ENCODE measurements at regions not wholly inside any gene's neighbourhood (a gene's known extent, or its start where the extent isn't known, plus 50 kb on each side); places are given as distances from the start of the nearest gene placed in this dataset.
A peak's percentile ranks its signal among the peaks of the same experiment; 100 is the strongest.

GRCh38 chr3:161863775-161864174, 367.2 kb downstream of the OTOL1 start:
- Mint-ChIP-seq H3K27ac (no peak overlapping the region), H3K36me3 (no peaks in the 10 kb centered on the region), H3K9me3 (peaks cover 6% of the 10 kb centered on the region), H3K4me1 (no peaks in the 10 kb centered on the region), H3K4me3 (no peak overlapping the region)
- ATAC-seq, result no peak
- DNase-seq (ENCODE audit: low spot score in 2 of 2), result no peak

GRCh38 chr3:161866176-161866575, 369.6 kb downstream of the OTOL1 start:
- H3K9me3 Mint-ChIP-seq, result peaks cover 12% of the 10 kb centered on the region
- H3K36me3 Mint-ChIP-seq, result no peaks in the 10 kb centered on the region

GRCh38 chr3:161875483-161875882, 378.9 kb downstream of the OTOL1 start:
- no peak for ATAC-seq
- Mint-ChIP-seq H3K4me3 (no peak overlapping the region), H3K4me1 (no peaks in the 10 kb centered on the region), H3K9me3 (peaks cover 18% of the 10 kb centered on the region), H3K36me3 (no peaks in the 10 kb centered on the region), H3K27ac (no peak overlapping the region)
- DNase-seq (ENCODE audit: low spot score in 2 of 2), result no peak

More at GRCh38 chr3:161866176-161866575, 369.6 kb downstream of the OTOL1 start:
- no peak for DNase-seq (ENCODE audit: low spot score in 2 of 2)
- Mint-ChIP-seq H3K27ac (no peak overlapping the region), H3K4me1 (no peaks in the 10 kb centered on the region), H3K4me3 (no peak overlapping the region)
- no peak for ATAC-seq

- H3K4me1 Mint-ChIP-seq, result no peaks in the 10 kb centered on the region
- no peaks in the 10 kb centered on the region for H3K36me3 Mint-ChIP-seq
Observed at GRCh38 chr3:161879470-161879869, 382.9 kb downstream of the OTOL1 start.

GRCh38 chr3:161884830-161885229, 388.2 kb downstream of the OTOL1 start:
- Mint-ChIP-seq H3K36me3 (no peaks in the 10 kb centered on the region), H3K4me1 (no peaks in the 10 kb centered on the region), H3K9me3 (peaks cover 23% of the 10 kb centered on the region), H3K4me3 (no peak overlapping the region), H3K27ac (no peak overlapping the region)
- DNase-seq (ENCODE audit: low spot score in 2 of 2) (no peak), ATAC-seq (no peak)

More at GRCh38 chr3:161879470-161879869, 382.9 kb downstream of the OTOL1 start:
- H3K27ac Mint-ChIP-seq, result no peak overlapping the region
- no peak for ATAC-seq
- no peak overlapping the region for H3K4me3 Mint-ChIP-seq
- peaks cover 16% of the 10 kb centered on the region for H3K9me3 Mint-ChIP-seq
- no peak for DNase-seq (ENCODE audit: low spot score in 2 of 2)

- H3K4me1 Mint-ChIP-seq, result no peaks in the 10 kb centered on the region
- H3K27ac Mint-ChIP-seq, result no peak overlapping the region
- ATAC-seq (peak; percentile 24), DNase-seq (ENCODE audit: low spot score in 2 of 2) (no peak)
- no peak overlapping the region for H3K4me3 Mint-ChIP-seq
- no peaks in the 10 kb centered on the region for H3K36me3 Mint-ChIP-seq
- H3K9me3 Mint-ChIP-seq, result peaks cover 21% of the 10 kb centered on the region
Observed at GRCh38 chr3:161890147-161890625, 393.6 kb downstream of the OTOL1 start.

GRCh38 chr3:161893972-161894371, 397.4 kb downstream of the OTOL1 start:
- Mint-ChIP-seq H3K4me1 (no peaks in the 10 kb centered on the region), H3K36me3 (no peaks in the 10 kb centered on the region), H3K9me3 (peaks cover 20% of the 10 kb centered on the region), H3K27ac (no peak overlapping the region), H3K4me3 (no peak overlapping the region)
- DNase-seq (ENCODE audit: low spot score in 2 of 2) (no peak), ATAC-seq (no peak)

- no peaks in the 10 kb centered on the region for H3K4me1 Mint-ChIP-seq
- no peak overlapping the region for H3K27ac Mint-ChIP-seq
- no peak overlapping the region for H3K4me3 Mint-ChIP-seq
- DNase-seq (ENCODE audit: low spot score in 2 of 2), result no peak
- no peak for ATAC-seq
- no peaks in the 10 kb centered on the region for H3K36me3 Mint-ChIP-seq
- H3K9me3 Mint-ChIP-seq, result peaks cover 23% of the 10 kb centered on the region
Observed at GRCh38 chr3:161894657-161895056, 398.0 kb downstream of the OTOL1 start.

- DNase-seq (ENCODE audit: low spot score in 2 of 2), result no peak
- Mint-ChIP-seq H3K36me3 (no peaks in the 10 kb centered on the region), H3K4me1 (no peaks in the 10 kb centered on the region), H3K27ac (no peak overlapping the region), H3K9me3 (peaks cover 3% of the 10 kb centered on the region), H3K4me3 (no peak overlapping the region)
- ATAC-seq, result no peak
Observed at GRCh38 chr3:161905520-161906132, 409.0 kb downstream of the OTOL1 start.

- ATAC-seq, result no peak
- Mint-ChIP-seq H3K9me3 (peaks cover 13% of the 10 kb centered on the region), H3K36me3 (no peaks in the 10 kb centered on the region), H3K4me3 (no peak overlapping the region), H3K4me1 (no peaks in the 10 kb centered on the region), H3K27ac (no peak overlapping the region)
- no peak for DNase-seq (ENCODE audit: low spot score in 2 of 2)
Observed at GRCh38 chr3:161913786-161914389, 417.3 kb downstream of the OTOL1 start.

- Mint-ChIP-seq H3K9me3 (peaks cover 13% of the 10 kb centered on the region), H3K4me3 (no peak overlapping the region), H3K4me1 (no peaks in the 10 kb centered on the region), H3K27ac (no peak overlapping the region), H3K36me3 (no peaks in the 10 kb centered on the region)
- no peak for DNase-seq (ENCODE audit: low spot score in 2 of 2)
- ATAC-seq, result no peak
Observed at GRCh38 chr3:161914703-161915417, 418.3 kb downstream of the OTOL1 start.

- no peak overlapping the region for H3K27ac Mint-ChIP-seq
- no peak overlapping the region for H3K4me3 Mint-ChIP-seq
- no peaks in the 10 kb centered on the region for H3K36me3 Mint-ChIP-seq
Observed at GRCh38 chr3:161915418-161915750, 418.8 kb downstream of the OTOL1 start.

GRCh38 chr3:161920196-161920595, 423.6 kb downstream of the OTOL1 start:
- H3K4me3 Mint-ChIP-seq, result no peak overlapping the region
- no peaks in the 10 kb centered on the region for H3K4me1 Mint-ChIP-seq
- peaks cover 6% of the 10 kb centered on the region for H3K9me3 Mint-ChIP-seq
- no peak for ATAC-seq
- no peak overlapping the region for H3K27ac Mint-ChIP-seq
- no peaks in the 10 kb centered on the region for H3K36me3 Mint-ChIP-seq
- DNase-seq (ENCODE audit: low spot score in 2 of 2), result no peak

More at GRCh38 chr3:161915418-161915750, 418.8 kb downstream of the OTOL1 start:
- ATAC-seq, result no peak
- H3K4me1 Mint-ChIP-seq, result no peaks in the 10 kb centered on the region
- peaks cover 13% of the 10 kb centered on the region for H3K9me3 Mint-ChIP-seq
- DNase-seq (ENCODE audit: low spot score in 2 of 2), result no peak

- H3K27ac Mint-ChIP-seq, result no peak overlapping the region
- H3K36me3 Mint-ChIP-seq, result no peaks in the 10 kb centered on the region
- peaks cover 15% of the 10 kb centered on the region for H3K9me3 Mint-ChIP-seq
- ATAC-seq (no peak), DNase-seq (ENCODE audit: low spot score in 2 of 2) (no peak)
- no peak overlapping the region for H3K4me3 Mint-ChIP-seq
- no peaks in the 10 kb centered on the region for H3K4me1 Mint-ChIP-seq
Observed at GRCh38 chr3:161925749-161926360, 429.2 kb downstream of the OTOL1 start.

- Mint-ChIP-seq H3K27ac (no peak overlapping the region), H3K4me1 (no peaks in the 10 kb centered on the region), H3K36me3 (no peaks in the 10 kb centered on the region), H3K4me3 (no peak overlapping the region), H3K9me3 (peaks cover 12% of the 10 kb centered on the region)
- DNase-seq (ENCODE audit: low spot score in 2 of 2) (no peak), ATAC-seq (no peak)
Observed at GRCh38 chr3:161927131-161927530, 430.5 kb downstream of the OTOL1 start.

All from stimulated activated effector memory CD8-positive, alpha-beta T cell treated with anti-CD3 and anti-CD28 coated beads, Interleukin-12 subunit alpha, Interleukin-12 subunit beta, amount 100 ng/mL, for 72 hours (primary cell).